SU-DHL-6 (cell line): ENCODE measurements at regions not wholly inside any gene's neighbourhood (a gene's known extent, or its start where the extent isn't known, plus 50 kb on each side); places are given as distances from the start of the nearest gene placed in this dataset.

Experiments
- CTCF ChIP-seq: fragments of 200-600 bp; sonication (generic); IDR thresholded peaks from one replicate; pipeline ENCODE4 v1.5.1; 2017; ENCODE audit warnings: antibody characterized with exemption, mild to moderate bottlenecking, low read length, moderate library complexity; ENCODE audit not compliant: insufficient read depth, poor library complexity, severe bottlenecking
- EZH2phosphoT487 ChIP-seq: fragments of 200-600 bp; sonication (generic), shearing (Covaris generic); conservative IDR thresholded peaks from 2 replicates; pipeline ENCODE4 v1.6.1; 2018; ENCODE audit warnings: mild to moderate bottlenecking, antibody characterized with exemption, low read length, moderate library complexity, mixed read lengths

DNA sequence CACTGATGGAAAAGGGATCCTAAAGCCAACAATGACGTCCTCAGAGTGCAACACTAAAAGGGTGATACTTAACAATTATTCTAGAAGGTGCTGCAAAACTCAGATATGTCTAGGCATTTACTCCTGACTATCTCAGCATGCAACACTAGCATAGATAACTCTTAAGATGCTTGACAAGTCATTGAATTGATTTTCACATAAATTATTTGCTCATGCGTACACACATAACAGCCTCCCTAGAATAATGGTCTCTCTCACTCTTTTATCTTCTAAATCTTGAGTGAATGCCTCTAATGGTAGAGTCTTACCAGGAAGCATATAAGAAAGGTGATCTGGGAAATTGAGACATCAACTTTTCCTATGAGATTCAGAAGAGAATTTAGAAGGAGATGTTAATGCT is 1283.7 kb downstream of the MRPL39 start:
- TF ChIP-seq CTCF, result no peak
- no peak for TF ChIP-seq EZH2phosphoT487
